A673 (cell line): ENCODE measurements at regions not wholly inside any gene's neighbourhood (a gene's known extent, or its start where the extent isn't known, plus 50 kb on each side); places are given as distances from the start of the nearest gene placed in this dataset.

ENCODE experiments used
- BruUV-seq: library from RNA; stranded (reverse); fragments of 400-500 nt; replicated peaks from 2 replicates; lab custom pipeline; 2021; lab: Mats Ljungman, UMichigan
- CTCF ChIA-PET: fragments of 300-600 bp; sonication (Branson Sonifier 250); formaldehyde crosslinking; loops from one replicate; lab custom pipeline; 2022; ENCODE audit warnings: antibody characterized with exemption; lab: Charles Lee
- POLR2A ChIA-PET: fragments of 300-600 bp; sonication (Branson Sonifier 250); formaldehyde crosslinking; loops from one replicate; lab custom pipeline; 2022; ENCODE audit warnings: antibody characterized with exemption; ENCODE audit not compliant: low non-redundant PET; lab: Charles Lee
- DNase-seq: peaks from one replicate; pipeline ENCODE4 v3.0.0-alpha.2; 2015; ENCODE audit warnings: low spot score
- H3K27ac ChIP-seq: fragments of 200-600 bp; sonication (generic); 2 replicates; pipeline ENCODE4 v1.5.1; 2016; ENCODE audit warnings: mixed run types, low read depth, mild to moderate bottlenecking, mixed read lengths, antibody characterized with exemption, low read length; ENCODE audit not compliant: poor library complexity, severe bottlenecking
- H3K27me3 ChIP-seq: fragments of 200-600 bp; sonication (generic); replicated peaks from 2 replicates; pipeline ENCODE4 v1.6.1; 2017; ENCODE audit warnings: mixed run types, low read depth, mild to moderate bottlenecking, mixed read lengths, antibody characterized with exemption, low read length; ENCODE audit not compliant: insufficient read depth, poor library complexity
- H3K36me3 ChIP-seq: fragments of 200-600 bp; sonication (generic); 2 replicates; pipeline ENCODE4 v1.6.1; 2016; ENCODE audit warnings: mixed run types, mild to moderate bottlenecking, mixed read lengths, antibody characterized with exemption, low read length; ENCODE audit not compliant: insufficient read depth, poor library complexity, severe bottlenecking
- H3K4me1 ChIP-seq: fragments of 200-600 bp; sonication (generic); 2 replicates; pipeline ENCODE4 v1.6.1; 2017; ENCODE audit warnings: mixed run types, mild to moderate bottlenecking, mixed read lengths, antibody characterized with exemption, low read length; ENCODE audit not compliant: insufficient read depth, poor library complexity, severe bottlenecking
- H3K4me3 ChIP-seq: fragments of 200-600 bp; sonication (generic); 2 replicates; pipeline ENCODE4 v1.5.1; 2016; ENCODE audit warnings: low read depth, mixed run types, mild to moderate bottlenecking, mixed read lengths, low read length; ENCODE audit not compliant: poor library complexity, severe bottlenecking
- H3K9me3 ChIP-seq: fragments of 200-600 bp; sonication (generic); 2 replicates; pipeline ENCODE4 v1.6.1; 2016; ENCODE audit warnings: mixed run types, low read depth, mild to moderate bottlenecking, mixed read lengths, antibody characterized with exemption, low read length; ENCODE audit not compliant: poor library complexity, severe bottlenecking
- EZH2 ChIP-seq: fragments of 200-600 bp; sonication (generic); IDR thresholded peaks from 2 replicates; pipeline ENCODE4 v1.6.1; 2017; ENCODE audit warnings: borderline replicate concordance, low read depth, mild to moderate bottlenecking, mixed read lengths, antibody characterized with exemption, low read length; ENCODE audit not compliant: poor library complexity, severe bottlenecking
- intact Hi-C: fragments of 100-400 bp; cut with micrococcal nuclease; formaldehyde crosslinking; loops from one replicate; pipeline ENCODE4 v1.10.0; 2022; ENCODE audit not compliant: unreplicated experiment
- TF ChIP-seq, protein P1 (sequence below): fragments of 300-800, 200-600 bp; sonication (generic); conservative IDR thresholded peaks from 2 replicates; pipeline ENCODE4 v1.5.1; 2017; ENCODE audit warnings: low read depth, mild to moderate bottlenecking, antibody characterized with exemption, low read length, moderate library complexity, mixed read lengths

DNA sequence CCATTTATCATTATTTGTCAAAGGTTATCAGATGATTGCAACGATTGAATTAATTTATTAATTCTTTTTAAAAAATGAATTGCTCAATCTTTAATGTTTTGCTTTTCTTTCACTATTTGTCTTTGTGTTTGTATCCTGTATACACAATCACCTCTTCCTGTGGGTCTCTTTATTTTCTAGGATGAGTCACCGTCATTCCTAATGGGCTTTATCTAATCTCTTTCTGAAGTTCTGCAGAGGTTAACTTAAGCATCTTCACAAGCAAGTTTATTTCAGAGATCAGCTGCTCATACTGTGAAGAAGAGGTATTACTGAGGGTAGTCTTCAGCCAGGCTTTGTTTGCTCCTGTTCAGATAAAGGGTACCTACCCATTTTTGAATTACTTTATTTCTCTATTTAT, 323.9 kb downstream of the NNT start:
- intact Hi-C loops = no loop called here
- CTCF ChIA-PET = no interaction called here

DNA sequence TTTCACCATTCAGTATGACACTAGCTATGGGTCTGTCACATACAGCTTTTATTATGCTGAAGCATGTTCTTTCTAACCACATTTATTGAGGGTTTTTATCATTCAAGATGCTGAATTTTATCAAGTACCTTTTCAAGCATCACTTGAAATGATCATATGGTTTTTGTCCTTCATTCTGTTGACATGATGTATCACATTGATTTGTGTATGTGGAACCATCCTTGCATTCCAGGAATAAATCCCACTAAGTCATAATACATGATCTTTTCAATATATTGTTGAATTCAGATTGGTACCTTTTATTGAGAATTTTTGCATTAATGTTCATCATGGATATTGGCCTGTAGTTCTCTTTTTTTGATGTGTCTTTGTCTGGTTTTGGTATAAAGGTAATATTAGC, 317.4 kb downstream of the NNT start:
- no peak overlapping the region for H3K27ac ChIP-seq
- POLR2A ChIA-PET = no interaction called here
- no TSS peak for BruUV-seq
- intact Hi-C loops = no loop called here
- no peaks in the 10 kb centered on the region for H3K9me3 ChIP-seq
- H3K36me3 ChIP-seq = no peaks in the 10 kb centered on the region
- no peak for DNase-seq
- CTCF ChIA-PET = no interaction called here
- TF ChIP-seq, protein P1, sequence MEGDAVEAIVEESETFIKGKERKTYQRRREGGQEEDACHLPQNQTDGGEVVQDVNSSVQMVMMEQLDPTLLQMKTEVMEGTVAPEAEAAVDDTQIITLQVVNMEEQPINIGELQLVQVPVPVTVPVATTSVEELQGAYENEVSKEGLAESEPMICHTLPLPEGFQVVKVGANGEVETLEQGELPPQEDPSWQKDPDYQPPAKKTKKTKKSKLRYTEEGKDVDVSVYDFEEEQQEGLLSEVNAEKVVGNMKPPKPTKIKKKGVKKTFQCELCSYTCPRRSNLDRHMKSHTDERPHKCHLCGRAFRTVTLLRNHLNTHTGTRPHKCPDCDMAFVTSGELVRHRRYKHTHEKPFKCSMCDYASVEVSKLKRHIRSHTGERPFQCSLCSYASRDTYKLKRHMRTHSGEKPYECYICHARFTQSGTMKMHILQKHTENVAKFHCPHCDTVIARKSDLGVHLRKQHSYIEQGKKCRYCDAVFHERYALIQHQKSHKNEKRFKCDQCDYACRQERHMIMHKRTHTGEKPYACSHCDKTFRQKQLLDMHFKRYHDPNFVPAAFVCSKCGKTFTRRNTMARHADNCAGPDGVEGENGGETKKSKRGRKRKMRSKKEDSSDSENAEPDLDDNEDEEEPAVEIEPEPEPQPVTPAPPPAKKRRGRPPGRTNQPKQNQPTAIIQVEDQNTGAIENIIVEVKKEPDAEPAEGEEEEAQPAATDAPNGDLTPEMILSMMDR = no peak
- no peak for TF ChIP-seq EZH2
- no peak overlapping the region for H3K4me3 ChIP-seq
- H3K27me3 ChIP-seq = no peaks in the 10 kb centered on the region
- no peaks in the 10 kb centered on the region for H3K4me1 ChIP-seq

More for the DNA sequence above, 323.9 kb downstream of the NNT start:
- TF ChIP-seq, protein P1 = no peak
- TF ChIP-seq EZH2 = no peak
- POLR2A ChIA-PET = no interaction called here
- H3K36me3 ChIP-seq = no peaks in the 10 kb centered on the region
- H3K9me3 ChIP-seq = no peaks in the 10 kb centered on the region
- H3K27ac ChIP-seq = no peak overlapping the region
- DNase-seq = peak; percentile 37
- no TSS peak for BruUV-seq
- H3K4me1 ChIP-seq = no peaks in the 10 kb centered on the region
- no peaks in the 10 kb centered on the region for H3K27me3 ChIP-seq
- no peak overlapping the region for H3K4me3 ChIP-seq

DNA sequence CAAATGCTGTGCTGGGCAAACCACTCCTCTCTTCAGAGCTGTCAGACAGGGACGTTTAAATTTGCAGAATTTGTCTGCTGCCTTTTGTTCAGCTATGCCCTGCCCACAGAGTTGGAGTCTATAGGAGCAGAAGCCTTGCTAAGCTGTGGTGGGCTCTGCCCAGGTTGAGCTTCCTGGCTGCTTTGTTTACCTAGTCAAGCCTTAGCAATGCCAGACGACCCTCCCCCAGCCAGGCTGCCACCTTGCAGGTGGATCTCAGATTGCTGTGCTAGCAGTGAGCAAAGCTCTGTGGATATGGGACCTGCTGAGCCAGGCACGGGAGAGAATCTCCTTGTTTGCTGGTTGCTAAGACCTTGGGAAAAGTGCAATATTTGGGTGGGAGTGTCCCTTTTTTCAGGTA, 314.9 kb downstream of the NNT start:
- H3K27me3 ChIP-seq = no peaks in the 10 kb centered on the region
- no peak overlapping the region for H3K27ac ChIP-seq
- H3K4me1 ChIP-seq = no peaks in the 10 kb centered on the region
- DNase-seq = no peak
- TF ChIP-seq EZH2 = no peak
- TF ChIP-seq, protein P1 = no peak
- H3K36me3 ChIP-seq = no peaks in the 10 kb centered on the region
- BruUV-seq = no TSS peak
- ChIA-PET POLR2A (no interaction called here), CTCF (no interaction called here)
- no peaks in the 10 kb centered on the region for H3K9me3 ChIP-seq
- no peak overlapping the region for H3K4me3 ChIP-seq
- intact Hi-C loops = no loop called here
